ENCODE measurements at regions not wholly inside any gene's neighbourhood (a gene's known extent, or its start where the extent isn't known, plus 50 kb on each side); places are given as distances from the start of the nearest gene placed in this dataset.

DNA sequence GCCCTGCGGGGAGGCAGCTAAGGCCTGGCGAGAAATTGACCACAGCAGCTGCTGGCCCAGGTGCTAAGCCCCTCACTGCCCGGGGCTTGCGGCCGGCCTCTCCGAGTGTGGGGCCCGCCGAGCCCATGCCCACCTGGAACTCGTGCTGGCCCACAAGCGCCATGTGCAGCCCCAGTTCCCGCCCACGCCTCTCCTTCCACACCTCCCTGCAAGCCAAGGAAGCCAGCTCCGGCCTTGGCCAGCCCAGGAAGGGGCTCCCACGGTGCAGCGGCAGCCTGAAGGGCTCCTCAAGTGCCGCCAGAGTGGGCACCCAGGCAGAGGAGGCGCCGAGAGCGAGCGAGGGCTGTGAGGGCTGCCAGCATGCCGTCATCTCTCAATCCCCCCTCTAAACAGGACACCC, 304.6 kb upstream of the FAM98A start:
- TF ChIP-seq, protein P1, sequence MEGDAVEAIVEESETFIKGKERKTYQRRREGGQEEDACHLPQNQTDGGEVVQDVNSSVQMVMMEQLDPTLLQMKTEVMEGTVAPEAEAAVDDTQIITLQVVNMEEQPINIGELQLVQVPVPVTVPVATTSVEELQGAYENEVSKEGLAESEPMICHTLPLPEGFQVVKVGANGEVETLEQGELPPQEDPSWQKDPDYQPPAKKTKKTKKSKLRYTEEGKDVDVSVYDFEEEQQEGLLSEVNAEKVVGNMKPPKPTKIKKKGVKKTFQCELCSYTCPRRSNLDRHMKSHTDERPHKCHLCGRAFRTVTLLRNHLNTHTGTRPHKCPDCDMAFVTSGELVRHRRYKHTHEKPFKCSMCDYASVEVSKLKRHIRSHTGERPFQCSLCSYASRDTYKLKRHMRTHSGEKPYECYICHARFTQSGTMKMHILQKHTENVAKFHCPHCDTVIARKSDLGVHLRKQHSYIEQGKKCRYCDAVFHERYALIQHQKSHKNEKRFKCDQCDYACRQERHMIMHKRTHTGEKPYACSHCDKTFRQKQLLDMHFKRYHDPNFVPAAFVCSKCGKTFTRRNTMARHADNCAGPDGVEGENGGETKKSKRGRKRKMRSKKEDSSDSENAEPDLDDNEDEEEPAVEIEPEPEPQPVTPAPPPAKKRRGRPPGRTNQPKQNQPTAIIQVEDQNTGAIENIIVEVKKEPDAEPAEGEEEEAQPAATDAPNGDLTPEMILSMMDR (IDR thresholded peaks at IDR 0.05; ENCODE audit: insufficient read depth, low read length), result no peak
- TF ChIP-seq POLR2AphosphoS5 (IDR thresholded peaks at IDR 0.05; ENCODE audit: low read depth), result no peak

Measured in HL-60 (cell line).